Prostate gland (tissue), 2 donors: ENCODE measurements at regions not wholly inside any gene's neighbourhood (a gene's known extent, or its start where the extent isn't known, plus 50 kb on each side); places are given as distances from the start of the nearest gene placed in this dataset.

Experiments
- POLR2A ChIP-seq: fragments of 450-650 bp; IDR thresholded peaks from one replicate; pipeline ENCODE4 v1.6.1; 2016; ENCODE audit warnings: antibody characterized with exemption, mild to moderate bottlenecking
- POLR2AphosphoS5 ChIP-seq: sonication (generic); formaldehyde crosslinking; IDR thresholded peaks from one replicate; pipeline ENCODE4 v1.6.1; 2017; ENCODE audit warnings: antibody characterized with exemption
- TF ChIP-seq, protein P1 (sequence below), 4 experiments: fragments of 200-600 bp in 2 of 4; fragments of 450-650 bp in 2 of 4; sonication (generic) in 2 of 4; IDR thresholded peaks; 1 replicate in 3 of 4; 2 replicates in 1 of 4; pipeline ENCODE4 v1.5.1; 2016 to 2019; ENCODE audit warnings: antibody characterized with exemption in 4 of 4, mild to moderate bottlenecking in 2 of 4, moderate library complexity in 2 of 4

- TF ChIP-seq, protein P1, sequence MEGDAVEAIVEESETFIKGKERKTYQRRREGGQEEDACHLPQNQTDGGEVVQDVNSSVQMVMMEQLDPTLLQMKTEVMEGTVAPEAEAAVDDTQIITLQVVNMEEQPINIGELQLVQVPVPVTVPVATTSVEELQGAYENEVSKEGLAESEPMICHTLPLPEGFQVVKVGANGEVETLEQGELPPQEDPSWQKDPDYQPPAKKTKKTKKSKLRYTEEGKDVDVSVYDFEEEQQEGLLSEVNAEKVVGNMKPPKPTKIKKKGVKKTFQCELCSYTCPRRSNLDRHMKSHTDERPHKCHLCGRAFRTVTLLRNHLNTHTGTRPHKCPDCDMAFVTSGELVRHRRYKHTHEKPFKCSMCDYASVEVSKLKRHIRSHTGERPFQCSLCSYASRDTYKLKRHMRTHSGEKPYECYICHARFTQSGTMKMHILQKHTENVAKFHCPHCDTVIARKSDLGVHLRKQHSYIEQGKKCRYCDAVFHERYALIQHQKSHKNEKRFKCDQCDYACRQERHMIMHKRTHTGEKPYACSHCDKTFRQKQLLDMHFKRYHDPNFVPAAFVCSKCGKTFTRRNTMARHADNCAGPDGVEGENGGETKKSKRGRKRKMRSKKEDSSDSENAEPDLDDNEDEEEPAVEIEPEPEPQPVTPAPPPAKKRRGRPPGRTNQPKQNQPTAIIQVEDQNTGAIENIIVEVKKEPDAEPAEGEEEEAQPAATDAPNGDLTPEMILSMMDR (IDR thresholded peaks at IDR 0.05): no peak
- TF ChIP-seq POLR2AphosphoS5 (no peak), POLR2A (no peak)
Observed at GRCh38 chr11:23836981-23837380, 659.9 kb upstream of the LUZP2 start.
